K562 (cell line): ENCODE measurements at regions not wholly inside any gene's neighbourhood (a gene's known extent, or its start where the extent isn't known, plus 50 kb on each side); places are given as distances from the start of the nearest gene placed in this dataset.

Experiments
- ATAC-seq: fragments of 200-7000 bp; cut with Tn5 transposase; 3 replicates; pipeline ENCODE4 v1.9.1; 2020; ENCODE audit warnings: moderate library complexity
- BruUV-seq: library from RNA; stranded (reverse); fragments of 400-500 nt; replicated peaks from 2 replicates; lab custom pipeline; 2021; lab: Mats Ljungman, UMichigan
- CTCF ChIA-PET: fragments of 300-600 bp; formaldehyde crosslinking; extraction: SDS; loops from one replicate; lab custom pipeline; 2021; ENCODE audit warnings: low intra/inter-chr PET ratio; lab: Yijun Ruan, JAX
- POLR2A ChIA-PET: fragments of 300-600, 350-650 bp; sonication (Branson Sonifier 250); formaldehyde crosslinking; extraction: SDS; loops from one replicate; lab custom pipeline; 2021; ENCODE audit warnings: antibody characterized with exemption, inconsistent platforms; lab: Yijun Ruan, JAX
- DNase-seq, 4 experiments: peaks; one replicate each; pipeline versions ENCODE4 v3.0.0 to v3.0.0-alpha.2; 2011 to 2018; ENCODE audit warnings: low spot score in 3 of 4, mixed read lengths in 3 of 4; ENCODE audit errors: extremely low read depth in 1 of 4
- FAIRE-seq: peaks from 2 replicates; lab custom pipeline; 2011; peaks lifted over from hg19 to GRCh38; lab: Jason Lieb, UNC
- H2AFZ ChIP-seq: 2 replicates; pipeline ENCODE4 v1.6.0; 2011; ENCODE audit warnings: low read depth, low read length, control low read depth, inconsistent platforms
- H3K27ac ChIP-seq: fragments of 200-600 bp; 3 replicates; pipeline ENCODE4 v1.8.0; 2011; ENCODE audit warnings: low read depth, mild to moderate bottlenecking, control low read depth, inconsistent platforms, low read length, moderate library complexity, mixed read lengths; ENCODE audit errors: extremely low read depth
- H3K27me3 ChIP-seq, 2 experiments: fragments of 300-600 bp in 1 of 2; 2 replicates in 1 of 2; 3 replicates in 1 of 2; pipeline versions ENCODE4 v1.6.0 to v1.8.0; 2011; ENCODE audit warnings: inconsistent platforms in 2 of 2, low read length in 2 of 2, mild to moderate bottlenecking in 1 of 2, mixed read lengths in 1 of 2, moderate library complexity in 1 of 2; ENCODE audit not compliant: control insufficient read depth in 2 of 2, insufficient read depth in 2 of 2
- H3K36me3 ChIP-seq: fragments of 300-600 bp; 3 replicates; pipeline ENCODE4 v1.8.0; 2011; ENCODE audit warnings: mild to moderate bottlenecking, low read length, inconsistent platforms; ENCODE audit not compliant: control insufficient read depth, insufficient read depth
- H3K4me1 ChIP-seq, 2 experiments: fragments of 200-600 bp in 1 of 2; replicated peaks in 1 of 2; 2 replicates in 1 of 2; 3 replicates in 1 of 2; pipeline versions ENCODE4 v1.5.1 to v1.8.0; 2011; ENCODE audit warnings: inconsistent platforms in 2 of 2, low read length in 2 of 2, mild to moderate bottlenecking in 1 of 2, mixed read lengths in 1 of 2, moderate library complexity in 1 of 2; ENCODE audit not compliant: control insufficient read depth in 2 of 2, insufficient read depth in 2 of 2
- H3K4me2 ChIP-seq: 2 replicates; pipeline ENCODE4 v1.6.1; 2011; ENCODE audit warnings: low read length, control low read depth, inconsistent platforms, mixed read lengths; ENCODE audit not compliant: insufficient read depth
- H3K4me3 ChIP-seq: fragments of 200-600 bp; sonication (generic), shearing (Covaris generic); 2 replicates; pipeline ENCODE4 v1.5.1; 2016; ENCODE audit warnings: control low read depth, inconsistent platforms
- H3K79me2 ChIP-seq: fragments of 200-600 bp; 3 replicates; pipeline ENCODE4 v1.8.0; 2011; ENCODE audit warnings: low read length, inconsistent platforms; ENCODE audit not compliant: control insufficient read depth, insufficient read depth
- H3K9ac ChIP-seq, 2 experiments: 2 replicates each; pipeline versions ENCODE4 v1.6.0 to v1.6.1; 2011; ENCODE audit warnings: low read depth in 2 of 2, low read length in 2 of 2, control low read depth in 1 of 2, inconsistent platforms in 1 of 2, mild to moderate bottlenecking in 1 of 2, mixed read lengths in 1 of 2; ENCODE audit not compliant: insufficient read depth in 1 of 2
- H3K9me1 ChIP-seq: one replicate; pipeline ENCODE4 v1.6.0; 2011; ENCODE audit warnings: inconsistent platforms, mild to moderate bottlenecking, low read length, moderate library complexity; ENCODE audit not compliant: control insufficient read depth, insufficient read depth
- H3K9me3 ChIP-seq: replicated peaks from 2 replicates; pipeline ENCODE4 v1.5.1; 2011; ENCODE audit warnings: low read depth, low read length, inconsistent platforms; ENCODE audit not compliant: control insufficient read depth, insufficient read depth
- H4K20me1 ChIP-seq: replicated peaks from 2 replicates; pipeline ENCODE4 v1.6.1; 2011; ENCODE audit warnings: low read length, inconsistent platforms, mixed read lengths; ENCODE audit not compliant: control insufficient read depth, insufficient read depth
- ETV1 ChIP-seq: fragments of 450-650 bp; conservative IDR thresholded peaks from 2 replicates; pipeline ENCODE4 v1.6.1; 2016; ENCODE audit warnings: missing genetic modification characterization, control low read depth, low read depth, missing compliant biosample characterization
- HES1 ChIP-seq: fragments of 450-650 bp; IDR thresholded peaks from 2 replicates; pipeline ENCODE4 v1.6.1; 2016; ENCODE audit warnings: low read depth, mild to moderate bottlenecking, moderate library complexity
- KAT2B ChIP-seq: IDR thresholded peaks from one replicate; pipeline ENCODE4 v1.6.1; 2012; ENCODE audit warnings: low read depth, mild to moderate bottlenecking, control low read depth, inconsistent platforms, low read length, moderate library complexity
- KDM2B ChIP-seq: fragments of 250-450 bp; sonication (Bioruptor Pico); IDR thresholded peaks from 2 replicates; pipeline ENCODE4 v1.8.0; 2021; ENCODE audit warnings: mild to moderate bottlenecking, moderate library complexity
- MAFG ChIP-seq: fragments of 450-650 bp; conservative IDR thresholded peaks from 2 replicates; pipeline ENCODE4 v1.6.1; 2016; ENCODE audit warnings: missing genetic modification characterization, missing compliant biosample characterization
- NCOA2 ChIP-seq, 2 experiments: fragments of 450-650 bp; IDR thresholded peaks; 2 replicates each; pipeline ENCODE4 v1.6.1; 2018; ENCODE audit warnings: mild to moderate bottlenecking in 2 of 2, moderate library complexity in 1 of 2; ENCODE audit not compliant: partially characterized antibody in 2 of 2
- PCBP2 ChIP-seq: fragments of 200-400 bp; formaldehyde crosslinking; IDR thresholded peaks from 2 replicates; pipeline ENCODE4 v1.6.1; 2018; ENCODE audit warnings: low read length, low read depth, mild to moderate bottlenecking, moderate library complexity; ENCODE audit not compliant: poor library complexity, severe bottlenecking
- PML ChIP-seq: IDR thresholded peaks from 2 replicates; pipeline ENCODE4 v1.6.1; 2012; ENCODE audit warnings: low read length, inconsistent platforms
- RBM34 ChIP-seq: fragments of 200-400 bp; formaldehyde crosslinking; IDR thresholded peaks from 2 replicates; pipeline ENCODE4 v1.6.1; 2018; ENCODE audit warnings: low read length, borderline replicate concordance; ENCODE audit not compliant: insufficient read depth
- RFX7 ChIP-seq: fragments of 250-450 bp; sonication (Bioruptor Pico); IDR thresholded peaks from 2 replicates; pipeline ENCODE4 v1.5.1; 2021; ENCODE audit warnings: mild to moderate bottlenecking
- XRCC3 ChIP-seq: fragments of 450-650 bp; IDR thresholded peaks from 2 replicates; pipeline ENCODE4 v1.6.1; 2017; ENCODE audit warnings: mild to moderate bottlenecking, moderate library complexity
- ZNF316 ChIP-seq: fragments of 450-650 bp; IDR thresholded peaks from 2 replicates; pipeline ENCODE4 v1.6.1; 2016
- WGBS: fragments of 100-300 bp; shearing (Covaris generic); methylation state at CpG from one replicate; pipeline ENCODE4 v1.1.6; 2016; ENCODE audit warnings: low coverage, mixed read lengths; ENCODE audit not compliant: insufficient coverage; ENCODE audit errors: missing lambda C conversion rate; 5-methylcytosine and 5-hydroxymethylcytosine counted together
- in situ Hi-C: fragments of 300-500 bp; cut with MboI; formaldehyde crosslinking; loops from 4 replicates; pipeline ENCODE4 v1.15.0; 2018; ENCODE audit warnings: inconsistent platforms, mixed read lengths
- intact Hi-C: fragments of 100-400 bp; cut with micrococcal nuclease; formaldehyde crosslinking; loops from 2 replicates; pipeline ENCODE4 v1.14.2; 2022
- TF ChIP-seq, protein P1 (sequence below): fragments of 450-650 bp; conservative IDR thresholded peaks from 2 replicates; pipeline ENCODE4 v1.6.1; 2016; ENCODE audit warnings: missing genetic modification characterization, low read depth, mild to moderate bottlenecking, control low read depth, missing compliant biosample characterization

DNA sequence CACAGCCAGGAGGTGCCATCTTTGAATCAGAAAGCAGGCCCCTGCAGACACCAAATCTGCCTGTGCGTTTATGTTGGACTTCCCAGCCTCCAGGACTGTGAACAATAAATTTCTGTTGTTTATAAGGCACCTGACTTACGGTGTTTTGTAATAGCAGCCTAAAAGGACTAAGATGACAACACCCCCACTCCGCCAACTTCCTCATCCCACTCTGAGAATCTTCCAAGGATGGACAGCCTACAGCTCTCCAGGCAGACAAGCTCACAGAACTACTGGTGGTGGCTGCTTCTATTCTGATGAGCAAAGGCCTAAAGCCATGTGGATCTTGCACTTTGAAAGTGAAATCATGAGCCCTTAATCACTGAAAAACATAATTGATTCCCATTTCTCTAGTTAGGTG is 449.2 kb downstream of the TSHZ3 start (continued):
- TF ChIP-seq XRCC3: no peak
- TF ChIP-seq, protein P1, sequence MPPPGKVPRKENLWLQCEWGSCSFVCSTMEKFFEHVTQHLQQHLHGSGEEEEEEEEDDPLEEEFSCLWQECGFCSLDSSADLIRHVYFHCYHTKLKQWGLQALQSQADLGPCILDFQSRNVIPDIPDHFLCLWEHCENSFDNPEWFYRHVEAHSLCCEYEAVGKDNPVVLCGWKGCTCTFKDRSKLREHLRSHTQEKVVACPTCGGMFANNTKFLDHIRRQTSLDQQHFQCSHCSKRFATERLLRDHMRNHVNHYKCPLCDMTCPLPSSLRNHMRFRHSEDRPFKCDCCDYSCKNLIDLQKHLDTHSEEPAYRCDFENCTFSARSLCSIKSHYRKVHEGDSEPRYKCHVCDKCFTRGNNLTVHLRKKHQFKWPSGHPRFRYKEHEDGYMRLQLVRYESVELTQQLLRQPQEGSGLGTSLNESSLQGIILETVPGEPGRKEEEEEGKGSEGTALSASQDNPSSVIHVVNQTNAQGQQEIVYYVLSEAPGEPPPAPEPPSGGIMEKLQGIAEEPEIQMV (tag): no peak
- no peak for TF ChIP-seq PCBP2
- no peak for TF ChIP-seq KDM2B (CRISPR knock-in tag)
- no peak for TF ChIP-seq RBM34

DNA sequence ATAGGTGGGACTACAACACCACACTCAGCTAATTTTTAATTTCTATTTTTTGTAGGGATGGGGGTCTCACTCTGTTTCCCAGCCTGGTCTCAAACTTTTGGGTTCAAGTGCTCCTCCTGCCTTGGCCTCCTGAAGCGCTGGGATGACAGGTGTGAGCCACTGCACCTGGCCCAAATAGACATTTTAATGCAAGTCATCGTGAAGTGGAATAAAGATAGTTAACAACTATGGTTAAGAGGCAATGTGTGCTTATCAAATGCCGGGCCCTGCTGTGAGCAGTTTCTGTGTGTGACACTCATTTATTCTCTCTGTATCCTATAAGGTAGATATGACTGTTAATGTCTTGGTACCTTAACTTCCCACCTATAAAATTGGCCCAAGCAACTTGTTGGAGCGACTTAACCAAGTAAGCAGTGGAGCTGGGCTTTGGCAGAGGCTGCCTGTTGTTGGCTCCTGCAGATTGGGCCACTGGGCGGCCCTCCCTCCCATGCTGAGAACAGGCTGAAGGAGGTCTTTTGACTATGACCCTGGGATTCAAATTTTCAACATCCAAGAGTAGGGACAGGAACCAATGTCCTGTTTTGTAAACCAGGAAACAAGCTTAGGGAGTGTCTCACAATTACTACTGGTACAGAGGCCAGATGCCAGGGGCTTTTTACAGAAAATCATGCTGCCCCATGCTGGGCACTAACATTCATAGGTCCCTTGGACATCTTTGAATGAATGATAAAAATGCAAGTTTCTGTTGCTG is 450.7 kb downstream of the TSHZ3 start:
- no peak for DNase-seq
- 3% methylated on average over 5 of the region's 5 CpGs for WGBS
- H2AFZ ChIP-seq: no peak overlapping the region
- no peak overlapping the region for H3K4me2 ChIP-seq
- H3K4me3 ChIP-seq: no peak overlapping the region
- no peaks in the 10 kb centered on the region for H3K9me3 ChIP-seq
- CTCF ChIA-PET: no interaction called here
- POLR2A ChIA-PET: interaction anchor here (0.6 to 1.0 kb wide), 3 partner anchors 10 to 1623 kb away, joined by 3 to 5 read pairs (median 3); no protein-coding TSS in a partner anchor
- H4K20me1 ChIP-seq: no peaks in the 10 kb centered on the region
- BruUV-seq: no TSS peak
- H3K9me1 ChIP-seq: no peaks in the 10 kb centered on the region
- no peak overlapping the region for H3K27ac ChIP-seq
- no peaks in the 10 kb centered on the region for H3K36me3 ChIP-seq
- H3K4me1 ChIP-seq: no peaks in the 10 kb centered on the region
- no peak overlapping the region for H3K9ac ChIP-seq
- no peak for ATAC-seq
- intact Hi-C loops (no loop called here), in situ Hi-C loops (no loop called here)
- no peaks in the 10 kb centered on the region for H3K27me3 ChIP-seq
- FAIRE-seq: no peak
- H3K79me2 ChIP-seq: no peaks in the 10 kb centered on the region
- TF ChIP-seq ZNF316 (no peak), KAT2B (no peak), RFX7 (CRISPR knock-in tag) (no peak), HES1 (no peak), MAFG (tag) (0 out of 2 replicates have a peak, but pooled peaks have one; percentile 10), PML (no peak), NCOA2 (IDR thresholded peaks at IDR 0.05; ENCODE audit: partially characterized antibody in 2 of 2) (peak in 1 of 2 experiments; percentile 55), ETV1 (tag) (no peak)
